ENCODE measurements at regions not wholly inside any gene's neighbourhood (a gene's known extent, or its start where the extent isn't known, plus 50 kb on each side); places are given as distances from the start of the nearest gene placed in this dataset.

- TF ChIP-seq CTCF (IDR thresholded peaks at IDR 0.05; ENCODE audit: low read depth, low read length) (no peak), POLR2A (IDR thresholded peaks at IDR 0.05; ENCODE audit: extremely low read depth, insufficient read length) (no peak), MYC (IDR thresholded peaks at IDR 0.05; ENCODE audit: low read depth, low read length) (no peak)
These were observed 318.6 kb upstream of the PTCHD4 start for GRCh38 chr6:48429610-48430009.

Data from NB4 (cell line).